ENCODE measurements at regions not wholly inside any gene's neighbourhood (a gene's known extent, or its start where the extent isn't known, plus 50 kb on each side); places are given as distances from the start of the nearest gene placed in this dataset.

- Histone ChIP-seq H2AFZ (ENCODE audit: low read length) (no peak overlapping the region), H3K4me3 (ENCODE audit: extremely low read depth in 1 of 4, insufficient read depth in 2 of 4, low read depth in 3 of 4, low read length in 4 of 4) (no peak overlapping the region), H3K9ac (replicated peaks in 1 of 4; ENCODE audit: extremely low read depth in 1 of 4, low read depth in 3 of 4, low read length in 3 of 4) (no peak overlapping the region), H3K9me3 (ENCODE audit: insufficient read depth in 2 of 2, low read depth in 1 of 2, low read length in 1 of 2) (no peaks in the 10 kb centered on the region), H2BK5ac (ENCODE audit: low read depth, low read length) (no peak overlapping the region), H3K36me3 (ENCODE audit: control insufficient read depth in 2 of 4, insufficient read depth in 4 of 4, low read length in 3 of 4) (no peaks in the 10 kb centered on the region), H3K23me2 (ENCODE audit: low read depth, low read length) (peaks cover 5% of the 10 kb centered on the region), H4K91ac (replicated peaks; ENCODE audit: insufficient read length, low read length) (no peak overlapping the region), H2BK12ac (ENCODE audit: low read depth, low read length) (no peak overlapping the region), H3K18ac (ENCODE audit: extremely low read depth, low read length) (no peak overlapping the region), H2AK5ac (ENCODE audit: low read depth, low read length) (no peak overlapping the region), H3K79me1 (ENCODE audit: low read depth, low read length) (no peaks in the 10 kb centered on the region; the same call in 1 of the 2 replicates), H3K27me3 (replicated peaks in 1 of 4; ENCODE audit: control insufficient read depth in 3 of 4, extremely low read depth in 1 of 4, insufficient read depth in 3 of 4, low read length in 3 of 4) (no peaks in the 10 kb centered on the region), H3K27ac (ENCODE audit: low read depth, low read length) (no peak overlapping the region), H4K8ac (ENCODE audit: extremely low read depth, insufficient read depth, low read length) (no peak overlapping the region), H2BK120ac (replicated peaks; ENCODE audit: low read depth, low read length) (no peak overlapping the region), H3K79me2 (ENCODE audit: control insufficient read depth in 1 of 2, insufficient read depth in 2 of 2, low read length in 2 of 2) (no peaks in the 10 kb centered on the region), H3K4me1 (replicated peaks in 1 of 4; ENCODE audit: control insufficient read depth in 3 of 4, insufficient read depth in 4 of 4, low read length in 3 of 4) (peaks cover 0 to 15% (median 8%) of the 10 kb centered on the region in 4 experiments; a peak in 4 of 7 replicates), H3K4ac (replicated peaks; ENCODE audit: insufficient read length, low read depth, low read length) (no peak overlapping the region), H3K56ac (replicated peaks; ENCODE audit: insufficient read length, low read depth, low read length) (no peak overlapping the region), H4K20me1 (replicated peaks in 1 of 2; ENCODE audit: control insufficient read depth in 1 of 2, insufficient read depth in 2 of 2, low read length in 2 of 2) (no peaks in the 10 kb centered on the region), H3K23ac (ENCODE audit: insufficient read length) (no peak overlapping the region), H3K14ac (ENCODE audit: insufficient read length) (no peak overlapping the region), H3K4me2 (ENCODE audit: insufficient read depth in 1 of 2, low read depth in 2 of 2, low read length in 2 of 2) (no peak overlapping the region), H2BK20ac (ENCODE audit: low read length) (no peak overlapping the region), H4K5ac (ENCODE audit: insufficient read length, low read depth, low read length) (no peak overlapping the region), H2BK15ac (ENCODE audit: low read length) (0 out of 2 replicates have a peak overlapping the region, but pooled peaks have one; percentile 47)
- ChIA-PET CTCF (ENCODE audit: partially characterized antibody) (interaction anchor here (0.7 to 1.2 kb wide), 4 partner anchors 13 to 105 kb away, joined by 3 to 5 read pairs (median 4); no protein-coding TSS in a partner anchor), POLR2A (ENCODE audit: partially characterized antibody) (interaction anchor here (1.1 to 2.6 kb wide), 3 partner anchors 11 to 35 kb away, joined by 3 to 7 read pairs (median 4); no protein-coding TSS in a partner anchor)
- FAIRE-seq (no peak), DNase-seq (ENCODE audit: low read depth in 1 of 2, low spot score in 2 of 2) (no peak)
- 86% methylated on average over 1 of the region's 1 CpG; no CpG with 5 or more reads in 1 of the 2 experiments for WGBS, 2 experiments (ENCODE audit: extremely low coverage in 1 of 2, insufficient coverage in 1 of 2, insufficient read length in 1 of 2, insufficient replicate concordance in 2 of 2, low coverage in 1 of 2, low lambda C conversion rate in 2 of 2, missing lambda C conversion rate in 1 of 2)
- TF ChIP-seq SP4 (IDR thresholded peaks at IDR 0.05; ENCODE audit: low read length) (no peak), JUND (IDR thresholded peaks at IDR 0.05; ENCODE audit: low read length) (no peak), KDM4A (IDR thresholded peaks at IDR 0.05; ENCODE audit: low read depth, low read length, severe bottlenecking) (no peak), SP2 (IDR thresholded peaks at IDR 0.05; ENCODE audit: low read length) (no peak), PHF8 (conservative IDR thresholded peaks at IDR 0.05; ENCODE audit: low read depth, low read length) (no peak), USF2 (IDR thresholded peaks at IDR 0.05; ENCODE audit: low read length) (no peak), CBX8 (IDR thresholded peaks at IDR 0.05; ENCODE audit: borderline replicate concordance, low read depth, low read length) (no peak), EZH2 (IDR thresholded peaks at IDR 0.05; ENCODE audit: low read depth, low read length, severe bottlenecking) (no peak), CREB1 (IDR thresholded peaks at IDR 0.05) (no peak), POU5F1 (IDR thresholded peaks at IDR 0.05; ENCODE audit: low read depth, low read length) (no peak), HDAC6 (IDR thresholded peaks at IDR 0.05; ENCODE audit: low read depth, low read length) (no peak), CHD1 (IDR thresholded peaks at IDR 0.05; ENCODE audit: low read depth, low read length) (no peak), EGR1 (IDR thresholded peaks at IDR 0.05; ENCODE audit: borderline replicate concordance, low read depth, low read length) (no peak), ATF3 (IDR thresholded peaks at IDR 0.05; ENCODE audit: insufficient read depth, low read depth, low read length) (no peak)
Measured at GRCh38 chr2:64225491-64225890, 81.3 kb upstream of the PELI1 start.

Data from H1 (cell line).